ENCODE measurements at regions not wholly inside any gene's neighbourhood (a gene's known extent, or its start where the extent isn't known, plus 50 kb on each side); places are given as distances from the start of the nearest gene placed in this dataset.

DNA sequence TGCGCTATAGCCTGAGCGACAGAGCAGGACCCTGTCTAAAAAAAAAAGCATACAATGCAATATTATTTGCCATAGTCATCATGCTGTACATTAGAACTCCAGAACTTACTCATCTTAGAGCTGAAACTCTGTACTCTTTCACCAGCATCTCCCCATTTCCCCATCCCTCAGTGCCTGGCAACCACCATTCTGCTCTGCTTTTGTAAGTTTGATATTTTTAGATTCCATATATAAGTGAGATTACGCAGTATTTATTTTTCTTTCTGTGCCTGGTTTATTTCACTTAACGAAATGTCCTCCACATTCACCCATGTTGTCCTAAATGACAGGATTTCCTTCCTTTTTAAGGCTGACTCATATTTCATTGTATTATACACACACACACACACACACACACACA is 121.8 kb downstream of the BBS10 start:
- DNase-seq = no peak

DNA sequence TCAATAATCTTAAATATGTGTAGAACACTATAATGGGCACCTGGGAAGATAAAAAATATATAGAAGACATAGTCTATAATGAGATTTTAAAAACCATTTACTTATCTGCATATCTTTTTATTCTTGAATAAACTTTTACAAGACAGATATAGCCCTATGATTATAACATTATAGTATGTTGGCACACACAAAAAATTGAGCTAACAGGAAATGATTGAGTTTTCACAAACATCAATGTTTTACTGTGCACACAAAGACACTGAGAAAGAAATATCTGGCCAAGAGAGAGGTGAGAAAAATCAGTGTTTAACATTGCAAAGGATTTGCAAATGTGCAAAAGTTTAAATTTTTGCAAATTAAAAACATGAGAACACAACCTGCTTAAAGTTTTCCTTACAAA is 124.3 kb downstream of the BBS10 start:
- no peak for DNase-seq

DNA sequence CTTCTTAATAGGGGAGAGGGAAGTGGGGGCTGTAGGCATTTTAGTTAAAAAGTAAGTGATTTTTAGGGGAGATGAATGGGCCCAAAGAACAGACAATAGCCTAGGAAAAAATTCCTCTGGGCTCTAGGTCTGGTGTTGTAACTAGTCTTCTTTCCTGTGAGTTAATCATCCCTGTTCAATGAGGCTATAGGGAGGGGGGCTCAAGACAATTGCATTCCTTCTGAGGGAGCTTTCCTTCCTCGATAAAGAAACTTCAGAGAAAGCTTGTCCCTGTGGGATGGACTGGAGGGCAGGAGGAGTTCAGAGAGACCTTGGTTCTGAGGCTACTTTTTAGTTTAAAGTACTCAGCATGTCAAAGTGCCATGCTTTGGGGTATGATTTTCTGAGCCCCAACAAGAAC is 127.2 kb downstream of the BBS10 start:
- no peak for DNase-seq

DNA sequence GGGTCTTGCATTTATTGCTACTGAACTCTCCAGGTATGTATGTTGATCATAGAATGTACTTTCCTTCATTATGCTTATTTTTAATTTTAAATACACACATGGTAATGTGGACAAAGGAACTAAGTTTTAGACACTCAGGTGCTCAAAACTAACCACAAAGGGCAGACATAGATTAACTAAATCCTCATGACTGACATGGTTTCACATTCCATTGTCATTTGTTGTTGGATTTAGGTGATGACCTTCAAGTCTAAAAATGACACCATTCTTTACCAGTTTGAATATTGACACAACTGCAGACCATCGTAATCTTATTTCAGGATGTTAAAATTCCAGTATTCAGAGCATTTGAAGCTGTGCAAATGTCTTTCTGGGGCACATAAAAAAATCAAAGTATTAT is 128.4 kb downstream of the BBS10 start:
- DNase-seq = no peak

DNA sequence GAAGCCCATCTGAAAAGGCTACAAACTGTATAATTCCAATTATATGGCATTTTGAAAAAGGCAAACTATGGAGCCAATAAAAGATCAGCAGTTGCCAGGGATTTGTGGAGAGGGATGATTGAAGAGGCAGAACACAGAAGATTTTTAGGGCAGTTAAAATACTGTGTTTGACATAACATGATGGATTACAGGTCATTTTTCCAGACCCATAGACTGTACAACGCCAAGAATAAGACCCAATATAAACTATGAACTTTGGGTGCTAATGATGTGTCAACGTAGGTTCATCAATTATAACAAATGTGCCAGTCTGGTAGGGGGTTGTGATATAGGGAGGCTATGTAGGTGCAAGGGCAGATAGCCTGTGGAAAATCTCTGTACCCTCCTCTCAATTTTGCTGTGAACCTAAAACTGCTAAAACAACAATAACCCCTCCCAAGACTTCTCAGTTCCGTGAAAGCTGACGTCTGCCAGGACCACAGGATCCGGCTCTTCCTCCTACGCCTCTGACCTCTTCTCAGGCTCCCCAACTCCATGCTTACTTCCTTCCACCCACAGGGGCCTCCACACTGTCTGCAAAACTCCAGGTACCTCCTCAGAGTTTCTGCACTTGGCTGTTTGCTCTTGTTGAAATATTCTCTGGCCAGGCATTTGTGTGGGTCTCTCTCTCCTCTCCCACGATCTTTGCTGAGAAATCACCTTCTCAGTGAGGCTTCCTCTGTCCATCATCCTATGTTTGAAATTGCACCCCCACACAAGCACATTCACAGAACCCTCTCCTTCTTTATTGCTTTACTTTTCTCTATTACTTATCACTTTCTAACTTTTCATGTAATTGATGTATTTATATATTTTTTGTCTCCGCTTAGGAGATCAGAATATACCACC is 131.4 kb downstream of the BBS10 start:
- no peak for DNase-seq

DNA sequence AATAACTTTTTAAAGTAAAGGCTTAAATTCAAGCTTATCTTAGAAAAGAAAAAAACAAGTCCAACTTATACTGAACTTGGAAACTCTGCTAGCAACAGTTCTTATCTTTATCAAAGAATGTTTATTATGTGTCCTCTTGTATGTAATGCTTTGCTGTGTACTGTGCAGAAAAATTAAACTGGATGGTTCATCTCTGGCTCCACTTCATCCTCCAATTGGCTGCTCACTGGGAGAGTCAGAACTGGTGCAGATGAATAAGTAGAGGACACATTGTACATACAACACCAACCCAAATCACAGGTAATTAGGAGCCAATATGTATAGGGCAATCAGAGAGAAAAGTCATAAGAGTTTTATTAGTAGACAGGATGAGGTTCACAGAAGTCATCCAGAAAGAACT is 123.6 kb upstream of the NAP1L1 start:
- DNase-seq = no peak

DNA sequence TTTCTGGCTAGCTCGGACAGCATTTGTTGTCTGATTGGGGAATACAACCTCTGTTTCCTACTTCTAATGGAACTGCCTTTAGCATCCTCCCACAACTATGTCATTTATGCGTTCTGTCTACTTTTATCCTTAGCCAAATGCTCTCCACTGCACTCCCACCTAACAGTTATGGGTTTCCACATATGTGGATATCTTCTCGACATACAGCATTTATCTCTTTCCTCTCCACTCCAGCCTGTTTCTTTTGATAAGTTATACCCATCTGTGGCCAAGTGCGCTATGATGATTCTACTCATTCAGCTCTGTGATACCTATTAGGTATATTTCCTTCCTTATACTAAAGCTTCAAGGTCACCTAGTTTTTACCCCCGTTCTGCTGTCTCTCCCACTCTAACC is 122.2 kb upstream of the NAP1L1 start:
- no peak for DNase-seq

DNA sequence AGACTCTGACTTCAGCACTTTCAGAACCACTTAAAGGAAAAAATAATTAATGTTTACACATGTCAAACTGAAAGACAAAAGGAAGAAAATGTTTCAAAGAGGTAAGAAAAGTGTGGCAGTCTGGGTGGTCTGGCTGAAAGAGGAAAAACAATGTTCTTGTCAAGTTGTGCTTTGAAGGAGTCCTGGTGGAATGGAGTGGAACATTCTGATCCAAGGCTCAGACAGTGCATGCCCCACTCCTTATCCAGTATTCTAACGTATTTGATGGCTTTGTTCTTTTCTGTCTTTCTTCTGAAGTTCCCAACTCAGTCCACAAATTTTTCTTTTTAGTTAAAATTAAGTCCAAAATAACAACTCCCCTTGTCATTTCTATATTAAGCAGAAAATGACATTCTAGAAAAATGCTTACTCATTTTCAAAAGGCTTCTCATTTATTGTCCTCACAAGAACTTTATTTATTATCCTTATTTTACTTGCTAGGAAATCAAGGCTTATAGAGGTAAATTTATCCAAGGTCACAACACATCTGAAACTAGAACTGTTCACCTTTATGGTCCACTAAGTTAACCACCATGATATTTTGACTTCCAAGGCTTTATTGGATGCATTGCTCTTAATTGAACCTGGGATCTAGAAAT is 121.7 kb upstream of the NAP1L1 start:
- no peak for DNase-seq

DNA sequence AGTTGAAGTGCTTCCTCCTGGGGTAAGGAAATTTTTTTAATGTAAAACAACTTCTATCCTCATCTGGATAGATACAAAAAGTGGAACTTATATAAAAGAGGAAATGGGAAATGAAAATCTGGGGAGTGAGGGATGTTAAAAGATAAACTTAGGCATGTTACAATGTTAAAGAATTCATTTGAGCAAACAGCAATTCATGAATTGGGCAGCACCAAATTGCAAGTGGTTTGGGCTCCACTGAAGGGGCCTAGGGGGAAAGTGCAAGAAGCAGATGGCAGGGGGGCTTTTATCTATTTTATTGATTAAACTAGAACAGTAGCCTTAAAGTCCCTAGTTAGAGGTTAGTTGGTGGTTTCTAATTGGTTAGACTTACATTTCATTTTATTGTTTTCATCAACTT is 118.1 kb upstream of the NAP1L1 start:
- DNase-seq = no peak

DNA sequence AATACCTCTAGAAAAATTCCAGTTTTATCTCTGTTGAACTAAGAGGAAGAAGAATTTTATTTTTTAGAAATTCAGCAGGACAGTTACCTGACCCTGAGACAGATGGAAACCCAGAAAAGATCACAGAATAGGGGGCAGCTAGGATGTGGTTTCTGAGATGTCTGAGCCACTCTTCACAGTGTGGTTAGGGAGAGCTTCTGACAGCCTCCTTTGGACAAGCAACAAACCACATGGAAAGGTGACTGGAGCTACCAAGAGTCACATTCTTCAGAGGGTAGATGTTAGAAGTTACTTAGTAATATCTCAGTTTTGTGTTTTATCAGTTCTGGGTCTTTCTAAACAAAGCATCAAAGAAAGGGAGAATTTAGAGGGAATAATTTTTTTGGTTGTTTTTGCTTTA is 117.3 kb upstream of the NAP1L1 start:
- DNase-seq = no peak

DNA sequence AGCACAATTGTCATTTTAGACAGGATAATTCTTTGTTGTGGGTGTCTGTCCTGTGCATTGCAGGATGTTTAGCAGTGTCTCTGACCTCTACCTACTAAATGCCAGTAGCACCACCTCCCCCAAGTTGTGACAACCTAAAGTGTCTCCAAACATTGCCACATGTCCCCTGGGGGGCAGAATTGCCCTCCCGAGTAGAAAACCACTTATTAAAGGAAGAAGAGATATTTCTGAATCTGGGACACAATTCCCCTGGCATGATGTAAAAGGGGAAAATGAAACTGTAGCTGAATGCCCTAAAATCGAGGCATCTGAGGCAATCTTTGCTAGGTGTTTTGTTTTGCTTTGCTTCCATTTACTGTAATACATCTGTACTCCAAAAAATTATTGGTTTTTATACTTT is 116.8 kb upstream of the NAP1L1 start:
- DNase-seq = no peak

DNA sequence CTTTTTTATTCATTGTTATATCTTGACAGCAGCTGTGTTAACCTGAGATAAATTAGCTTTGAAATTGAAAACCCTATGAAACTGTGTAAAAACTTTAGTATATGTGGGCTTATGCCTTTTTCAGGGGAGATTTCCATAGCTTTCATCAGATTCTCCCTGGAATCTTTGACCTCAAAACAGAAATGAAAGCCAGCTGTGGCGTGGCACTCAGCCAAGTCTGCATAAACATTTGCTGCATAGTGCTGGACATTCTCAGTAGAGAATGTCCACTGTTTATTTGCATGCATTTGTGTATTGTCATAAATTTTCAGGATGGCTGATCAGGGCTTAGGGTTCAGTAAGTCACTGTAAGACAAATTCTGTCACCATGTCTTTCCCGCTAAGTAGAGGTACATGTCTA is 115.3 kb upstream of the NAP1L1 start:
- DNase-seq = no peak

DNA sequence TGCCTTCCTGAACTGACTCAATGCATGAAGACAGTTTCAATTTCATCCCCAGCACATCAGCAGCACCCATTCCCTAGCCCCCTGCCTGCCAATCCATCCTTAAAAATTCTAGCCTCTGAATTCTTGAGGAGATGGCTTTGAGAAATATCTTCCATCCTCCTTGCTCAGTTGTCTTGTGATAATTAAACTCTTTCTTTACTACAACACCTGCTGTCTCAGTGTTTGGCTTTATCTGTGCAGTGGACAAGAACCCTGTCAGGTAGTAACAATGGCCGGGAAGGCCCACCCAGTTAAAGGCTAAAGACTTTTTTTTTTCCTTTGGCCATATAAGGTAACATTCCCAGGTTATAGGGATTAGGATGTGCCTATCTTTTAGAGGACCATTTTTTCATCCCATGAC is 114.4 kb upstream of the NAP1L1 start:
- no peak for DNase-seq

DNA sequence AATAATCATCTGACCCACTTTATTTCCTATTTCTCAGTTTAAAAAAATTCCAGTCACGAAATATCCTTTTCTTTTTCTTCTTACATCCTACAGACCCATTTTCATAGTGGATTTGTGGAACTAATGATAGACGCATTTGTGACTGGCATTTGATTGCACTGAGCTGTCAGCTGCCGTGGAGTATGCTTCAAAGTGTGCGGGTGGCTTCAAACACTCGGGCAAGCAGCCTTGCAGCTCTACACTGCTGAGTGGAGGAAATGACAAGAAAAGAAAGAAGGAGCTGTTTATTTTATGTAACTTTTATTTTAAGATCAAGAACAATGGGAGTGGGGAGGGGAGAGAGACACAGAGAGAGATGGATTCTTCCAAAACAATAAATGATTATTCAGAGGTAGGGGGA is 112.8 kb upstream of the NAP1L1 start:
- DNase-seq = peak in 25 of 56 donors; percentile 2 to 69 (median 36)

DNA sequence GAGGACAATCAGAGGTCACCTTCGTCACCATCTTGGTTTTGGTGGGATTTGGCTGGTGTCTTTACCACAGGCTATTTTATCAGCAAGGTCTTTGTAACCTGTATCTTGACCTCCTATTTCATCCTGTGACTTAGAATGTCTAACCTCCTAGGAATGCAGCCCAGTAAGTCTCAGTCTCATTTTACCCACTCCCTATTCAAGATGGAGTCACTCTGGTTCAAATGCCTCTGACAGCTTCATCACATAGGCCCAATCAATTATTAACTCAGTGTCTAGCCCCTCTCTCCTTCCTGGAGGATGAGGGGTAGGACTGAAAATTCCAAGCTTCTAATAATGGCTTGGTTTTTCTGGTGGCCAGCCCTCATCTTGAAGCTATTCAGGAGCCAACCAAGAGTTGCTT is 111.4 kb upstream of the NAP1L1 start:
- DNase-seq = no peak

DNA sequence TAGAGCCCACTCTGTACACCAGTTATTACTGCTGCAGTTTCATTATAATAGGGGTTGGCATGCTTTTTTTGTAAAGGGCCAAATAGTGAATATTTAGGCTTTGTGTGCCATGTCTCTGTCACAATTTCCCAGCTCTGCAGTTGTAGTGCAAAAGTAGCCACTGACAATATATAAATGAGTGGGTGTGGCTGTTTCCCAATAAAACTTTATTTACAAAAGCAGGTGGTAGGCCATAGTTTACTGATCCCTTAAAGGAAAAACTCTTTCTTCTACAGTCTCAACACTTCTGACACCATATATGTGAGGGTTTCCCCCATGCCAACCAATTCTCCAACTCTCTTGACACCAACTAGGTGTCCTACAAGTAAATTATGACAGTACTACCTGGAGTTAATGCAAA is 110.2 kb upstream of the NAP1L1 start:
- DNase-seq = no peak

DNA sequence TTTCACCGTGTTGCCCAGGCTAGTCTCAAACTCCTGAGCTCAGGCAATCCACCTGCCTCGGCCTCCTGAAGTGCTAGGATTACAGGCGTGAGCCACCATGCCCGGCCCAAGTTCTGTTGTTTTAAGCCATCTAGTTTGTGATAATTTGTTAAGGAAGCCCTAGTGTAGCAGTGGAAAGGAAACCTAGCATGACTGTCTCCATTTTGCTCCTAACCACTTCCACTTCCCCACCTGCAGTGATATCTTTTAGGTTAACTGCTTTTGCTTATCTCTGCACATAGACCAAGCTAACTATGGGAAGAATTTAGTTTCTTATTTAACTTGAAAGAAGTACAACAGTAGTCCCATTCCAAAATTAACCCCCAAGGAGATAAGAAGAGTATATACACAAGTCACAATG is 109.5 kb upstream of the NAP1L1 start:
- no peak for DNase-seq

DNA sequence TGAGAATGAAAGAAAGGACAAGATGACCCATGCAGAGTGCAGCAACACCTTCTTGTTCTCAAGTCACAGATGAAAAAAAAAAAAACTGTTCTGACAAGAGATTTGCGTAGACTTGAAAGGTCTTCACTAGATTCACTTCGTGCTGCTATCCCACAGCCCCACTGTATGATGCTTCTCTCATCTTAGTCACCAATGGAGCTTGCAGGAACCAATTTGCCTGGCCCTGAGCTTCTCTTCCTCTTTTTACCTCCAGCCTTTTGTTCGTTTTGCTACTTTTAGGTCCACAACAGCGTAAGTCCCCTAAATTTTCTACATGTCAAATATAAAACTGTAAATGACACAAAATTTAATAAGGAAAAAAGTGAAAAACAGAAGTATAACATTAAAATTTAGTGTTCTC is 107.9 kb upstream of the NAP1L1 start:
- no peak for DNase-seq

DNA sequence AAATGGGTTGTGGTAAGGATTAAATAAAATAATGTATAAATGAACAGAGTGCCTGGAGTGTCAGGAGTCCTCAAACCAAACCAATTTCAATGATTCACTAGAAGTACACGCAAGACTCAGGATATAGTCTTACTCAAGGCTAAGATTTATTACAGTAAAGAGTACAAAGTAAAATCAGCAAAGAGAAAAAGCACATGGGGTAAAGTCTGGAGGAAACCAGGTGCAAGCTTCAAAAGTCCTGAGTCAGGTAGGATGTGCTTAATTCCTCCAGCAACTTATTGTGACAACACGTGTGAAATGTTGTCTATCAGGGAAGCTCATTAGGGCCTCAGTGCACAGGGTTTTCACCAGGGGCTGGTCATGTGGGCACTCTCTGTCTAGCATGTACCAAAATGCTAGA is 105.8 kb upstream of the NAP1L1 start:
- no peak for DNase-seq

DNA sequence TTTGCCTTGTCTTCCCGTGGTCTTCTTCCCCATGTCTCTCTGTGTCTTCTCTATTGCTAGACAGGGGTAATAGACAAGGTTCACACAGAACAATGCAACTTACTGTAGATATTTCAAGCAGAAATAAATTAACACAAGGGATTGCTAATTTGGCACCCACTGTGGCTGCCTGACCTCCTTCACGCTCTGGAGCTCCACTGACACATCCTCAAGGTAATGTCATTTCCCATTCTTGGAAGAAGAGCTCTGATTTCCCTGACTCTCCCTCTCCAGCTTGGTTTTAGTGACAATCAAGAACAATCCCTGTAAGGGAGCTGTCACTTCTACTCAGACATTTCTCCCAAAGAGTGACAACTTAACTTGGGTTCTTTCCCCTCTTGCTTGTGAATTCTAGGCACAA is 105.4 kb upstream of the NAP1L1 start:
- no peak for DNase-seq

DNA sequence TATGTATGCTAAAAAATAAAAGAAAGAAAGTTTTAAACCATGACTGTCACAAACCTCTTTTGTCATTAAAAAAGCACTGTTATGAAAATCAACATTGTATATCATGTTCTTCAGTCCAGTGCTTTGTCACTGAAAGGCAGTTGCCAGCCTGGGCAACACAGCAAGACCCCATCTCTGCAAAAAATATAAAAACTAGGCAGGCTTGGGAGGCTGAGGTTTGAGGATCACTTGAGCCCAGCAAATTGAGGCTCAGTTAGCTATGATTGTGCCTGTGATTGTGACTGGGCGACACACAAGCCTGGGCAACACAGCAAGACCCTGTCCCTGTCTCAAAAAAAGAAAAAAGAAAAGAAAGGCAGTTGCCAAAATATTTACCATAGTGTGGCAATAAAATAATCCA is 102.7 kb upstream of the NAP1L1 start:
- no peak for DNase-seq

DNA sequence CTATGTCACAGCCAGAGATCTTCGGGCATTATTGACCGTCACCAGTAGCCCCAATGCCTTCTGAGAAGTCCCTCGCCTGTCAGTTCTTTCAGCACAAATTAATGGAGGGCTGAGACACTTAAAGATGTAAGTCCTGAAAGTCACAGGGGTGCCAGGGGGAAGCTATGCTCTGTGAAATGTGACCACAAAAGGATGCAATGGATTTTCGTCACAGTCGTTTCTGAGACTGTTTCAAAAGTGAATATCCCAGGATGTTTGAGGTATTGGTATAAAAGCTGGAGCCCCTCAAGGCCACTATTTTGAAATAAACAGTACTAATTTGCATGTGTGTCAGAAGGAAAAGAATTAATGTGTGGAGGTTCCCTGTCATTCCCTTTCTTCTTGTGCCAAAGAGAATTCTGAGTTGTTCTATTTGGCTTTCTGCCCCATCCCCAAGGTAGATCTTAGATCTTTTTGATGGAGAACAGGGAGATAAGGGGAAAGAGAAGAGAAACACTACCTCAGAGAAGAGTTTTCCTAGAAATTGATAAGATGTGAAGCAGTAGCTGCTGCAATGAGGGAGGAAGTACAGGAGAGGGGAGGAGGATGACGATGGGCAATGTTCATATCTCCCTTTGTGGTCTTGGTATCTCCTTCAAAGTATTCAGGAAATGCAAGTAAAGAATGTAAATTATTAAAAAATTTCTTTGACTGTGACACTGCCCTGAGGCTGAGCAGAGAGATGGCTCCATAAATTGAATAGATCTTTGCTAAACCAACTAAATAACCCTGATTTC is 101.8 kb upstream of the NAP1L1 start:
- no peak for DNase-seq
